HG02798 (cell line): ENCODE measurements at regions not wholly inside any gene's neighbourhood (a gene's known extent, or its start where the extent isn't known, plus 50 kb on each side); places are given as distances from the start of the nearest gene placed in this dataset.

ENCODE experiments used
- ATAC-seq: cut with Tn5 transposase; IDR thresholded peaks from one replicate; pipeline ENCODE4 v1.9.1; 2021; ENCODE audit warnings: mild to moderate bottlenecking; ENCODE audit not compliant: unreplicated experiment, poor library complexity

DNA sequence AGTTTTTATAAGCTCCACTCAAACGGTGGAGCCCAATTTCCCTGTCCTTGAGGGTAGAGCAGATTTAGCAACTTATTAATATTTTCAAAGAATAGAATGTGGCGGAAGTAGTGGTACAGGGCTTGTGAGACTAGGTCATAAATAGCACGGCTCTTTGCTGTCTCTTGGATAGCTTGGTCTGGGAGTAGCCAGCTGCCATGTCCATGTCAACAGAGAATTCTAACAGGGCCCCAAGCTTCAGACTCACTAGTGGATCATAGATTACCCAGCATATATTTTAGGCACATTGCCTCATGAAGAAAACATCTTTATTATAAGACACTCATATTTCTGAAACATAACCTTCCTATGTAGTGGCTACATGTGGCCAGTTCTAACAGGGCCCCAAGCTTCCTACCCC, 755.7 kb downstream of the HDGFL1 start:
- ATAC-seq = no peak

GRCh38 chr6:23327621-23328020, 758.3 kb downstream of the HDGFL1 start:
- no peak for ATAC-seq

DNA sequence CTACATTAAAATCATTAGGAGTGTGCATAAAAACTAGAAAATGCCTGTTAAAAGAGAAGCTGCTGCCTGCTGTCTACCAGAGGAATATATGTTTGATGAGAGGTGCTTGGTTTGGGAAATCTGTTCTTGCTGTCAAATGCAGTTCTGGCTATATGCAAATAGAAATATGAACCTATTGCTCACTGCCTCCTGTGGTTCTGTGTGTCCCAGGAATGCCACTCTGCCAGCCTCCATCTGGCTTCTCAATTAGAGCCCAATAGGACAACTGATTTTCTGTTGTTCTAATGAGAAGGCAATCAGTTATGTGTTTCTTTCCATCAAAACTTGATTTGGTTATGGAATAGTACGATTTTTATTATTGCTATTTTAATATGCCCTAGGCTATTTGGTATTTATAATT, 759.7 kb downstream of the HDGFL1 start:
- ATAC-seq = no peak

- no peak for ATAC-seq
Observed at GRCh38 chr6:23330632-23331031, 761.3 kb downstream of the HDGFL1 start.

DNA sequence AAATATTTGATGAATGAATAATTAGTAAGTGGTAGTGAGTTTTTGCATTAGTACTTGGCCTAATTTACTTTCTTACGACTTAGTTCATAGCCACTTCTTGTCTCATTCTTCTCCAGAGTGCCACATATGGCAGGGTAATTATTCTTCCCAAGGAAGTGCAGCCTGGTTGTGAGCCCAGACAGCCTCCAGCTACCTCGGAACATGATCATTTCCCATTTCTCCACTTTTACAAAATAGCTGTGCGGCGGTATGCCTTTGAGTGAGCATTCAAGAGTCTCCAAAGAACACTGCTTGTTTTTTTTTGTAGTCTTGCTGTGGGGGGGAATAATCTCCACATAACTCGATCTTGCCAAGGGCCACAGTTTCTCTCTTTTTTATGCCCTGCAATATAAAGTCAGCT, 765.0 kb downstream of the HDGFL1 start:
- ATAC-seq = no peak

GRCh38 chr6:23335894-23336293, 766.5 kb downstream of the HDGFL1 start:
- no peak for ATAC-seq

DNA sequence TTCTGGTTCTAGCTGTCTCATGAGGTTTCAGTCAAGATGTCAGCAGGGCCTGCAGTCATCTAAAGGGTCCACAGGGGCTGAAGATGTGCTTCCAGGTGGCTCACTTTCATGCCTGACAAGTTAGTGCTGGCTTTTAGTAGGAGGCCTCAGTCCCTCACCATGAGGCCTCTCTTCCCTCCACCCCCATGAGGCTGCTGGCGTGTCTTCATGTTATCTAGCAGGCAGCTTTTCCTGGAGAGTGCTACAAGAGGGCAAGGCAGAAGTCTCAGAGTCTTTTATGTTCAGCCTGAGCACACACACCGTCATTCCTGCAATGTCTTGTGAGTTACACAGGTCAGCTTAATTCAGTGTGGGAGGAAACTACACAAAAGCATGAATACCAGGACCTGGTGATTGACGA, 769.9 kb downstream of the HDGFL1 start:
- no peak for ATAC-seq

DNA sequence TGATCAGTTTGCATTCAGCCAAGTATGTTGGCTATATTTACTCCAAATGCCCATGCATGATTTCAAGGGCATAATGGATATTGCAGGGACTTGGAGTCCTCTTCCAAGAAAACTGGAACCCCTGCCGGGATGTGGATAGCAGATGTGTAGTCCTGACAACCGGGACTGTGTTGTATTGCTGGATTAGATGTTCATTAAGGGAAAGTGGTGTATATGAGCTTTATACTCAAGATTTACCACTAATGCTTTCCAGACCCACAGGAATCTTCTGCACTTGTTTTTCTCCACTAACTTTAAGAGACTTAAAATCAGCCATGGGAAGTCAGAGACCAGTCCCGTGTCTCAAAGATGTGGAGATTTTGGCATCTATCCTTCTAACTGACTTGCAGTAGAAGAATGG, 770.9 kb downstream of the HDGFL1 start:
- ATAC-seq = no peak

DNA sequence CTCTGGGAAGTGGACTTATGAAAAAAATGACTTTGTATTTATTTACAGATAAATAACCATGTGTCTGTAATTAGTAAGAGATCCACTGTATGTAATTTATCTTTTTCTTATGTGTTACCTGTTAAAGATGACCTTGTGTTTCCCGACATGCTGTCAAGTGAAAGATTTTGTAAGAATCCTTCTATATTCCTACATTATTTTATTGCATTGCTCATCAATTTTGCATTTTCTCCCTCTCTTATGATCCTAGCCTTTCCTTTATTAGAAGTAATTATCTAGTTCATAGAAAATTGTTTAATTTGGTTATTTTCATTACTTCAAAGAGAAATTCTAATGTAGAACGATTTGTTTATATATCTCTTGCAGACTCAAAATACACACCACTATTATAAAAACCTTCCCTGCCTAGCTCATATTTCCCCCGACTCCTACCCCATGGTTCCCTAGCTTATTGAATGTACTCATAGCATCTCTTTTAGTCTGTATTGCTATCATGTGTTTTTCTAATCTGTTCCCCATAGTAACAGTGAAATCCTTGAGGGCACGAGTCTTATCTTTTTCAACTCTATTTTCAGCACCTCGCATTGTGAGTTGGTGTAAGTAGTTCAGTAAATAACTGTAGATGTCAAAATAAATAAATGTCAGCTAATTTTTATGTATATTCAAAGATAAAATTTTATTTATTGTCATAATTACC, 774.4 kb downstream of the HDGFL1 start:
- ATAC-seq = no peak

- no peak for ATAC-seq
Observed at GRCh38 chr6:23348185-23348584, 777.8 kb upstream of the NRSN1 start.

DNA sequence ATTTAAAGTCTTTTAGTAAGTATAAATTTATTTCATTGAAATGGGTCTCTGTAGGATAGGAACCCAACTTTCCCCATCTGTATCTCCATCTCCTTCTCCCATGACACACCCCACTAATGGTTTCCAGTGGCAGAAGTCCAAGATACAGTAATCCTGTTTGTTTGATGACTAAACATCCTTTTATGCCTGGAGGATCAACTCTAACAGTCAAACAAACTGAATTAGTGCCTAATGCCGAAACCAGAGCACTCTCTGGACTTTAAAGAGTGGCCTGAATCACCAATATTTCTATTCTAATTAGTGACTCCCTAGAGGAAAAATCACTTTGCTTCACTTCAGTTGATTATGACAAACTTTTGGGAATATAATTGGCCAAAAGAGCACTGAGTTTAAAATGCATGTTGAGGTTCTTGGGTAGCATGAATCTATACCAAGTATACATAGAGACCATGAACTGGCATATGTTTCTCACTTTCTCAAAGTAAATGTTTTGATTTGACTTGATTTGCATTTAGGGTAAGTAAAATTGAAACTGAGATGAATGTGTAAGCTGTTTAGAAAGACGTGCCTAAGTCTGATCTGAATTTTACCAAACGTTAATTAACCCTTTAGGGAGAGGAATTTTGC, 776.4 kb upstream of the NRSN1 start:
- no peak for ATAC-seq

DNA sequence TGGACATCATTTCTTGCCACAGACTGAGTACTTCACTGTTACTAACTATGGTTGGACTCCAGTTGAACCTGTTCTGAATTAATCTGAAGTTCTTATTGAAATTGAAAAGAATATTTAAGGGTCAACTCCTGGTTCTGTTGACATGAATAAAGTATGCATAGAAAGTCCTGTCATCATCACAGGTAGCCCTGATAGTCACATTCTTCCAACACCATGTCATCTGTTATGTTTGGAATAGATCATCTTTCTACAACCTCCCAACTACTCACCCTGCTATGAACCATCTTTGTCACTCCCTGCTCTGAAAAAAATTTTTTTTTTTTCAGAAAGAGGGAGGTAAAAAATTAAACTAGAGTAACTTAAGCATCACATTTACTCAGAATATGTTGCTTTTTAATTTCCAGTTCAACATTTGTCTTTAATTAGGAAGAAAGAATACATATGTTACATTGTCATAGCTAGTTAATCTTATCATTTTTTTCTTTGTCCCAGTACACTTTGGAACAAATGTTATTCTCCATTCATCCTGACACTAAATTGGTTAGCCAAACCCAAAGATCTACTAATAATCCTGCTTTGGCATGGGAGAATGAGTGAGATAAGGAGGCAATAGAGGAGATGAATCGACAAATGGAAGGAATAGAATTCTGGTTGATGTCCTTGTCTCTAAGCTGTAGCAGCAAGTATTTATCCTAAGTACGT, 775.1 kb upstream of the NRSN1 start:
- ATAC-seq = no peak

DNA sequence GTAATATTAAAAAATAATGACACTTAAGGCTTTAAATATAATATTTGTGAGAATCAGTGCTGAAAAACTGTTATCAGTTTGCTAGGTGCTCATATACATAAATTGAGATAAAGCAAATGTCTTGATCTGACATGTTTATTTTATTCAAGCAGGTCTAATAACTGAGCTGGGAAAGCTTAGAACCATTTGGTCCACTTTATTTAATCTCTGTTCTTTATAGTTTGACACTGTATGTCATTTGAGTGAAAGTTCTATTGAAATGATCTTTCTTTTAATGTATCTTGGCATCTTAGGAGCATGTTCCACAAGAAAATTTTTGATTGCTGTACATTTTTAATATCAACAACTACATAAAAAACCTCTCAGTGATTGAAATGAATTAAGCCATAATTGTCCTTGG, 772.0 kb upstream of the NRSN1 start:
- no peak for ATAC-seq

- ATAC-seq = no peak
Observed at GRCh38 chr6:23357185-23357766, 768.7 kb upstream of the NRSN1 start.

GRCh38 chr6:23365732-23366131, 760.3 kb upstream of the NRSN1 start:
- ATAC-seq = no peak

GRCh38 chr6:23367311-23367710, 758.7 kb upstream of the NRSN1 start:
- no peak for ATAC-seq

- no peak for ATAC-seq
Observed at GRCh38 chr6:23368557-23368956, 757.5 kb upstream of the NRSN1 start.

DNA sequence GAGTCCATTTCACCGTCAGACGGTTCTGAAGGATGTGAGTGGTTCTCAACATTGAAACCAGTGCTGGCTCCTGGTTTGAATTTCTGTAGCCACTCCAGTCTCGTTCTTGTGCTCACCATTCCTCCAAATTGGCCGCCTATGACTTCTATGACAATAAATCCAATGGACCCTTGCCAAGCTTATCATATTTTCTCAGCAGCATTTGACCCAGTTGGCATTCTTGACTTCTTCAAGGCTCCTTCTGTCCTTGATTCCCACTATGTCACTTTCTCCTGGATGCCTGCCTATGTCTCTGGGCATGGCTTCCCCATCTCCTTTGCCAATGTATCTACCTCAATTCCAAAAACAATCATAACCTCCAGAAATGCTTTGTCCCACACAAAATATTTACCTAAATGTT, 756.0 kb upstream of the NRSN1 start:
- no peak for ATAC-seq

- ATAC-seq = no peak
Observed at GRCh38 chr6:23371132-23371915, 754.7 kb upstream of the NRSN1 start.

DNA sequence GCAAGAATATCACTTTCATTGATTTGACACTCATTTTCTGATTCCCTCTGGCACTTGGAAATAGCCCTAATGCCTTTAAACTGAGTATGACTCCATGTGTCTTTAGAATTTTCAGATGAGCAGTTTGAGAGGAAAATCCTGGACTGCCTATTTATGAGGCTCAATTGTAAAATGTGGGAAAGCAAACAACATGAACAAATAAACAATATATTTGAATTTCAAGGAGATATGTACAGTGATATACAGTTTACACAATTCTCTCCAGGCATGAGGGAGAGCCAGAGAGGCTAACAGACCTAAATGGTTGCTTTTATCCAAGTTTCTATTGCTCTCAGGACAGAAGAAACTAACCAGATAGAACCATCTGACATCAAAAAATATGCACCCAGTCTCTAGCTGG, 748.2 kb upstream of the NRSN1 start:
- ATAC-seq = no peak

- no peak for ATAC-seq
Observed at GRCh38 chr6:23380465-23380864, 745.5 kb upstream of the NRSN1 start.
